HFF-Myc (cell line): ENCODE measurements at regions not wholly inside any gene's neighbourhood (a gene's known extent, or its start where the extent isn't known, plus 50 kb on each side); places are given as distances from the start of the nearest gene placed in this dataset.
A peak's percentile ranks its signal among the peaks of the same experiment; 100 is the strongest.

Source experiments
- DNase-seq: peaks from one replicate; pipeline ENCODE4 v3.0.0-alpha.2; 2011; ENCODE audit warnings: low read depth; ENCODE audit errors: extremely low read depth
- H3K4me3 ChIP-seq: replicated peaks from 2 replicates; pipeline ENCODE4 v1.5.1; 2011; ENCODE audit warnings: low read depth, mild to moderate bottlenecking, control low read depth, low read length
- TF ChIP-seq, protein P1 (sequence below): IDR thresholded peaks from 2 replicates; pipeline ENCODE4 v1.5.1; 2012; ENCODE audit warnings: mild to moderate bottlenecking, low read depth, low read length, control low read depth; ENCODE audit errors: missing control alignments

- DNase-seq, result no peak
- TF ChIP-seq, protein P1, sequence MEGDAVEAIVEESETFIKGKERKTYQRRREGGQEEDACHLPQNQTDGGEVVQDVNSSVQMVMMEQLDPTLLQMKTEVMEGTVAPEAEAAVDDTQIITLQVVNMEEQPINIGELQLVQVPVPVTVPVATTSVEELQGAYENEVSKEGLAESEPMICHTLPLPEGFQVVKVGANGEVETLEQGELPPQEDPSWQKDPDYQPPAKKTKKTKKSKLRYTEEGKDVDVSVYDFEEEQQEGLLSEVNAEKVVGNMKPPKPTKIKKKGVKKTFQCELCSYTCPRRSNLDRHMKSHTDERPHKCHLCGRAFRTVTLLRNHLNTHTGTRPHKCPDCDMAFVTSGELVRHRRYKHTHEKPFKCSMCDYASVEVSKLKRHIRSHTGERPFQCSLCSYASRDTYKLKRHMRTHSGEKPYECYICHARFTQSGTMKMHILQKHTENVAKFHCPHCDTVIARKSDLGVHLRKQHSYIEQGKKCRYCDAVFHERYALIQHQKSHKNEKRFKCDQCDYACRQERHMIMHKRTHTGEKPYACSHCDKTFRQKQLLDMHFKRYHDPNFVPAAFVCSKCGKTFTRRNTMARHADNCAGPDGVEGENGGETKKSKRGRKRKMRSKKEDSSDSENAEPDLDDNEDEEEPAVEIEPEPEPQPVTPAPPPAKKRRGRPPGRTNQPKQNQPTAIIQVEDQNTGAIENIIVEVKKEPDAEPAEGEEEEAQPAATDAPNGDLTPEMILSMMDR, result no peak
- no peak overlapping the region for H3K4me3 ChIP-seq
These were observed 302.0 kb downstream of the SPRY1 start for GRCh38 chr4:123698556-123698955.

- TF ChIP-seq, protein P1, result no peak
- peak; percentile 94 for DNase-seq
- H3K4me3 ChIP-seq, result no peak overlapping the region
These were observed 303.5 kb downstream of the SPRY1 start for GRCh38 chr4:123699880-123700771.

DNA sequence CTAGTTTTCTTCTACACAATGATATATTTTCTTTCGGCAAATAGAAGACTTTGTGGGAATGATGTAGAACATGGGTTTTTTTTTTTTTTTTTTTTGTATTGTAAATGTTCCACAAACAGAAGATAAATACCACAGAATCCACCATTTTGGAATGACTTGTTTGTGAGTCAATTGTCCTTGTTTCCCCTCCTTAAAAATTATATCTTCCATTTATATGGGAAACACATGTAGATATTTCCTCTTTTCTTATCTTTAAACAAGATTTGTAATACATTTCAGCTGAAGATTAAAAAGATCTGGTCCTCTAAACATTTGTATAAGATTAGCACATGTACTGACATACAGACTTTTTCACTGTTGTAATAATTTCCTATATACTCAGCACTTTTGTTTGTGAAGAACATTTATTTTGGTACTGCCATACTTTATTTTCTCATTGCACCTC is 304.6 kb downstream of the SPRY1 start:
- no peak for DNase-seq
- TF ChIP-seq, protein P1, result no peak
- no peak overlapping the region for H3K4me3 ChIP-seq

- no peak for DNase-seq
- TF ChIP-seq, protein P1, result no peak
- no peak overlapping the region for H3K4me3 ChIP-seq
These were observed 308.8 kb downstream of the SPRY1 start for GRCh38 chr4:123705419-123705818.

DNA sequence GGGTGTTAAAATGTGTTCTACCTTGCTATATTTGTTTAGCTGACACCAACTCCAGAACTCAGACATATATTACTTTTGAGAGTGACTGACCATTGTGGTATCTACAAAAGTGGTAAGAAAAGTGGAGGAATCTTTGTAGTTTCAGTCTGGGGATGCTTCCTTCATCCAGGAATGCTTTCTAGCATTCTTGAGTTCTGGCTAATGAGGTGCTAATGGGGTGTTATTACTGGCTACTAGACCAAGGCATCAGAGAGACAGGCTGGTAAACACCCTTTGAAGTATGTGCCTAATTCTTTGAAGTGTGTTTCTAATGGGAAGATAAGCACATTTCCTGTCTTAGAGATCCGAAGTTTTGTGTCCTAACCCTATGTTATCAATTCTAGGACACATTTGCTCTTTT is 310.4 kb downstream of the SPRY1 start:
- TF ChIP-seq, protein P1, result no peak
- DNase-seq, result no peak
- H3K4me3 ChIP-seq, result no peak overlapping the region

DNA sequence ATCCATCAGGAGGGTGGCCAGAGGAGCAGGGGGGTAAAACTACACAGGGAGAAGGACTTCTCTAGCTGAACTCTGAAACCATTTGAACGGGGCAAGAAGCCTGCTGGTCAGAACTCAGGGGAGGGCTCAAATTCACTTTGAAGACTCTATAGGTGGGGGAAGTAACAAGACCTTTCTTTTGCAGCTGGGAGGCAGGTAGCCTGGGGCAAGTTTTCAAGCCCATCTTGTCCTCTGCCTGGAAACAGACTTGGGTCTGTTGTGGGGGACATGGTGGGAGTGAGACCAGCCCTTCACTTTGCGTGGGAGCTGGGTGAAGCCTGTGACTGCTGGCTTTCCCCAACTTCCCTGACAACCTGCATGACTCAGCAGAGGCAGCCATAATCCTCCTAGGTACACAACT is 312.3 kb downstream of the SPRY1 start:
- TF ChIP-seq, protein P1, result no peak
- no peak overlapping the region for H3K4me3 ChIP-seq
- no peak for DNase-seq
